ENCODE measurements at regions not wholly inside any gene's neighbourhood (a gene's known extent, or its start where the extent isn't known, plus 50 kb on each side); places are given as distances from the start of the nearest gene placed in this dataset.
A peak's percentile ranks its signal among the peaks of the same experiment; 100 is the strongest.
"Not testable (repeated sequence)": the region's sequence is repeated elsewhere in the genome, so short reads cannot be mapped to it uniquely, and the experiment has no call there.

GRCh38 chr12:88342251-88342806, 200.2 kb downstream of the TMTC3 start:
- Histone ChIP-seq H3K27me3 (no peaks in the 10 kb centered on the region), H3K4me2 (0 out of 22 replicates have a peak overlapping the region, but pooled peaks of 1 of the 11 experiments have one; percentile 6)

GRCh38 chr12:88351146-88351545, 209.0 kb downstream of the TMTC3 start:
- no peaks in the 10 kb centered on the region for H4K20me1 ChIP-seq
- no peak for TF ChIP-seq Cebpa-rat (IDR thresholded peaks at IDR 0.05)
- H3K9ac ChIP-seq, result no peak overlapping the region
- H3K9me3 ChIP-seq (replicated peaks in 1 of 11), result peaks cover 4 to 14% (median 7%) of the 10 kb centered on the region in 11 experiments; a peak in 17 of 22 replicates
- H3K27me3 ChIP-seq, result no peaks in the 10 kb centered on the region
- H3K4me3 ChIP-seq, result no peak overlapping the region
- H3K27ac ChIP-seq, result no peak overlapping the region
- no peaks in the 10 kb centered on the region for H3K36me3 ChIP-seq
- peaks cover 0 to 29% (median 0%) of the 10 kb centered on the region in 10 experiments; a peak in 6 of 20 replicates for H3K4me1 ChIP-seq
- no peak overlapping the region for H3K4me2 ChIP-seq

More at GRCh38 chr12:88342251-88342806, 200.2 kb downstream of the TMTC3 start:
- H3K27ac ChIP-seq, result no peak overlapping the region
- H3K4me3 ChIP-seq, result no peak overlapping the region
- TF ChIP-seq Cebpa-rat (IDR thresholded peaks at IDR 0.05), result no peak
- H3K4me1 ChIP-seq, result peaks cover 0 to 20% (median 0%) of the 10 kb centered on the region in 10 experiments; a peak in 5 of 20 replicates
- H4K20me1 ChIP-seq, result no peaks in the 10 kb centered on the region
- no peak overlapping the region for H3K9ac ChIP-seq
- H3K36me3 ChIP-seq, result no peaks in the 10 kb centered on the region
- peaks cover 0 to 4% (median 0%) of the 10 kb centered on the region in 11 experiments; a peak in 3 of 22 replicates for H3K9me3 ChIP-seq (replicated peaks in 1 of 11)

DNA sequence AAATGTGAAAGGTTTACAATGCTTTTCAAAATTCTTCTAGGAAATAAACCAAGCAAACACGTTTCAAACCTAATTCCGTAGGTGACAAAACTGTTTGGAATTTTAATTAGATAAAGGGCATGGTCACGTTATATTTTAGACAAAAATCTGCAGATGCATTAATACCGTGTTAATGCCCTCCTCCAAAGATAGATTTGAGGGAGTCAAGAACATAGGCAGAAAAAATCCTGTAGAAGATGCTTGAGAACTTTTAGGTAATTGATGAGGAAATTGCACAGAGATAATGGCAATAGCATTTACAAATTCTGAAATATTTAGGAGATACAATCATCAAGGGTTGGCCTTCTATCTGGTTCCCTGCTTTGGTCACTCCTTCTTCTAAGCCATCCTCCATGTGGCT, 212.6 kb downstream of the TMTC3 start:
- no peak overlapping the region for H3K4me3 ChIP-seq
- peaks cover 0 to 20% (median 0%) of the 10 kb centered on the region in 11 experiments; a peak in 6 of 22 replicates for H3K9me3 ChIP-seq (replicated peaks in 1 of 11)
- no peak overlapping the region for H3K27ac ChIP-seq
- no peak overlapping the region for H3K4me2 ChIP-seq
- no peaks in the 10 kb centered on the region for H3K27me3 ChIP-seq
- TF ChIP-seq Cebpa-rat (IDR thresholded peaks at IDR 0.05), result no peak
- H3K9ac ChIP-seq, result no peak overlapping the region
- H3K4me1 ChIP-seq, result peaks cover 0 to 18% (median 0%) of the 10 kb centered on the region in 10 experiments; a peak in 6 of 20 replicates
- no peaks in the 10 kb centered on the region for H4K20me1 ChIP-seq
- no peaks in the 10 kb centered on the region for H3K36me3 ChIP-seq

- Histone ChIP-seq H3K4me3 (no peak overlapping the region), H3K9ac (no peak overlapping the region), H3K9me3 (replicated peaks in 1 of 11) (peaks cover 0 to 27% (median 0%) of the 10 kb centered on the region in 11 experiments; a peak in 6 of 22 replicates)
Measured at GRCh38 chr12:88360343-88360742, 218.2 kb downstream of the TMTC3 start.

DNA sequence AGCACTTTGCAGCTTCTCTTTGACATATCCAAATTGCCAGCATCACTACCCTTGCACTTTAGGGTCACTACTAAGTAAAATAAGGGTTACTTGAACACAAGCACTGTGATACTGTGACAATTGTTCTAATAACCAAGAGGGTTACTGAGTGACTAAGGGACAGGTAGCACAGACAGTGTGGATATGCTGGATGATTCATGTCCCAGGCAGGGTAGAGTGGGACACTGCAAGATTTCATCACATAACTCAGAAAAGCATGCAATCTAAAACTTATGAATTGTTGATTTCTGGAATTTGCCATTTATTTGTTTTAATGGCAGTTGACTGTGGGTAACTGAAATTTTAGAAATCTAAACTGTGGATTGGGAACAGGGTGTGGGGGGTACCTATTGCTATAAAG, 218.8 kb downstream of the KITLG start:
- no peak for TF ChIP-seq Cebpa-rat (IDR thresholded peaks at IDR 0.05)
- no peak overlapping the region for H3K9ac ChIP-seq
- H4K20me1 ChIP-seq, result no peaks in the 10 kb centered on the region
- H3K36me3 ChIP-seq, result no peaks in the 10 kb centered on the region
- H3K27ac ChIP-seq, result no peak overlapping the region
- no peaks in the 10 kb centered on the region for H3K4me1 ChIP-seq
- peaks cover 0 to 27% (median 0%) of the 10 kb centered on the region in 11 experiments; a peak in 6 of 22 replicates for H3K9me3 ChIP-seq (replicated peaks in 1 of 11)
- H3K27me3 ChIP-seq, result no peaks in the 10 kb centered on the region
- H3K4me3 ChIP-seq, result no peak overlapping the region
- H3K4me2 ChIP-seq, result no peak overlapping the region

More at GRCh38 chr12:88360343-88360742, 218.2 kb downstream of the TMTC3 start:
- Histone ChIP-seq H3K27ac (no peak overlapping the region), H3K27me3 (no peaks in the 10 kb centered on the region), H3K36me3 (no peaks in the 10 kb centered on the region), H4K20me1 (no peaks in the 10 kb centered on the region), H3K4me1 (no peaks in the 10 kb centered on the region), H3K4me2 (no peak overlapping the region)
- TF ChIP-seq Cebpa-rat (IDR thresholded peaks at IDR 0.05), result no peak

- Histone ChIP-seq H3K27ac (no peak overlapping the region), H3K9ac (no peak overlapping the region), H3K36me3 (no peaks in the 10 kb centered on the region), H3K4me1 (peaks cover 0 to 6% (median 0%) of the 10 kb centered on the region in 10 experiments; a peak in 2 of 20 replicates), H3K27me3 (no peaks in the 10 kb centered on the region), H4K20me1 (no peaks in the 10 kb centered on the region), H3K9me3 (replicated peaks in 1 of 11) (peaks cover 0 to 27% (median 0%) of the 10 kb centered on the region in 11 experiments; a peak in 6 of 22 replicates), H3K4me3 (no peak overlapping the region), H3K4me2 (no peak overlapping the region)
- no peak for TF ChIP-seq Cebpa-rat (IDR thresholded peaks at IDR 0.05)
Measured at GRCh38 chr12:88362439-88362838, 217.8 kb downstream of the KITLG start.

- H3K36me3 ChIP-seq, result no peaks in the 10 kb centered on the region
- no peaks in the 10 kb centered on the region for H4K20me1 ChIP-seq
- no peak overlapping the region for H3K4me3 ChIP-seq
- H3K27ac ChIP-seq, result no peak overlapping the region
- no peak overlapping the region for H3K9ac ChIP-seq
- no peak overlapping the region for H3K4me2 ChIP-seq
- no peaks in the 10 kb centered on the region for H3K9me3 ChIP-seq (replicated peaks in 1 of 11)
- no peak for TF ChIP-seq Cebpa-rat (IDR thresholded peaks at IDR 0.05)
- H3K4me1 ChIP-seq, result peaks cover 0 to 11% (median 0%) of the 10 kb centered on the region in 10 experiments; a peak in 2 of 20 replicates
- H3K27me3 ChIP-seq, result no peaks in the 10 kb centered on the region
Measured at GRCh38 chr12:88365403-88365802, 214.9 kb downstream of the KITLG start.

DNA sequence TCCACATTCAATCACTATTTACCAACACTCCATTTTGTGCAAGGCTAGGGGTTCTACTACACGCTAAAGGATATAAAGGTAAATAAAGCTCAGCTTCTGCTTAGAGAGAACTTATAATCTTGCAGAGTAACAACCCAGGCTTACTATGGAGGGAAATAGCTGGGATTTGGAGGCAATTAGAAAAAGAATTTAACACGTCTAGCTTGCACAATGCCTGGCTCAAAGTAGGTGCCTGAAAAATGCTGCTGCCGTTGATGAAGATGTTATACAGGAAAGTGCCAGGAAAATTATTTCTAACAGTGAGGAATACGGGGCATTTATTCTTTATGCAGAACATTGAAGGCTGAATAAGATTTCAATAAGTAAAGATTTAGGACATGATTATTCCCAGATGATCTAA, 214.2 kb downstream of the KITLG start:
- H3K4me1 ChIP-seq, result peaks cover 0 to 11% (median 0%) of the 10 kb centered on the region in 10 experiments; a peak in 2 of 20 replicates
- no peak for TF ChIP-seq Cebpa-rat (IDR thresholded peaks at IDR 0.05)
- H3K27ac ChIP-seq, result no peak overlapping the region
- no peaks in the 10 kb centered on the region for H3K9me3 ChIP-seq (replicated peaks in 1 of 11)
- no peak overlapping the region for H3K4me3 ChIP-seq
- no peaks in the 10 kb centered on the region for H3K27me3 ChIP-seq
- H3K4me2 ChIP-seq, result no peak overlapping the region
- H4K20me1 ChIP-seq, result no peaks in the 10 kb centered on the region
- H3K9ac ChIP-seq, result no peak overlapping the region
- H3K36me3 ChIP-seq, result no peaks in the 10 kb centered on the region

GRCh38 chr12:88367231-88367630, 213.0 kb downstream of the KITLG start:
- Histone ChIP-seq H3K4me2 (no peak overlapping the region), H4K20me1 (no peaks in the 10 kb centered on the region), H3K27me3 (no peaks in the 10 kb centered on the region), H3K9me3 (replicated peaks in 1 of 11) (no peaks in the 10 kb centered on the region), H3K4me3 (no peak overlapping the region), H3K36me3 (no peaks in the 10 kb centered on the region), H3K4me1 (peaks cover 0 to 11% (median 0%) of the 10 kb centered on the region in 10 experiments; a peak in 2 of 20 replicates), H3K9ac (no peak overlapping the region), H3K27ac (no peak overlapping the region)
- TF ChIP-seq Cebpa-rat (IDR thresholded peaks at IDR 0.05), result no peak

- not testable (repeated sequence) for H3K4me2 ChIP-seq; H3K4me3 ChIP-seq; H4K20me1 ChIP-seq; H3K27ac ChIP-seq; H3K27me3 ChIP-seq; H3K9me3 ChIP-seq (replicated peaks in 1 of 11); H3K36me3 ChIP-seq; H3K9ac ChIP-seq
- H3K4me1 ChIP-seq, result peaks cover 0 to 11% (median 0%) of the 10 kb centered on the region in 10 experiments; a peak in 2 of 20 replicates
Measured at GRCh38 chr12:88368077-88368476, 212.2 kb downstream of the KITLG start.

All from BLaER1 treated with 17β-estradiol and CSF1 and Interleukin-3, amounts not matched to agents 10 nM and 100 nM (cell line).